PFSK-1 (cell line): ENCODE measurements at regions not wholly inside any gene's neighbourhood (a gene's known extent, or its start where the extent isn't known, plus 50 kb on each side); places are given as distances from the start of the nearest gene placed in this dataset.

Experiments used
- POLR2AphosphoS5 ChIP-seq: IDR thresholded peaks from 2 replicates; pipeline ENCODE4 v1.6.1; 2012; ENCODE audit warnings: low read depth, mild to moderate bottlenecking, control low read depth, low read length, moderate library complexity
- TAF1 ChIP-seq: IDR thresholded peaks from 2 replicates; pipeline ENCODE4 v1.6.1; 2012; ENCODE audit warnings: low read length, control low read depth, borderline replicate concordance; ENCODE audit not compliant: insufficient read depth
- TF ChIP-seq, protein P1 (sequence below), 2 experiments: IDR thresholded peaks; 2 replicates each; pipeline versions ENCODE4 v1.6.1 to v1.8.0; 2011 to 2012; ENCODE audit warnings: low read depth in 2 of 2, low read length in 2 of 2, control low read depth in 1 of 2, inconsistent platforms in 1 of 2, mild to moderate bottlenecking in 1 of 2, moderate library complexity in 1 of 2; ENCODE audit not compliant: insufficient read depth in 1 of 2

GRCh38 chr20:47886454-47887041 is 101.3 kb upstream of the SULF2 start:
- TF ChIP-seq TAF1 (no peak), POLR2AphosphoS5 (no peak)
- TF ChIP-seq, protein P1, sequence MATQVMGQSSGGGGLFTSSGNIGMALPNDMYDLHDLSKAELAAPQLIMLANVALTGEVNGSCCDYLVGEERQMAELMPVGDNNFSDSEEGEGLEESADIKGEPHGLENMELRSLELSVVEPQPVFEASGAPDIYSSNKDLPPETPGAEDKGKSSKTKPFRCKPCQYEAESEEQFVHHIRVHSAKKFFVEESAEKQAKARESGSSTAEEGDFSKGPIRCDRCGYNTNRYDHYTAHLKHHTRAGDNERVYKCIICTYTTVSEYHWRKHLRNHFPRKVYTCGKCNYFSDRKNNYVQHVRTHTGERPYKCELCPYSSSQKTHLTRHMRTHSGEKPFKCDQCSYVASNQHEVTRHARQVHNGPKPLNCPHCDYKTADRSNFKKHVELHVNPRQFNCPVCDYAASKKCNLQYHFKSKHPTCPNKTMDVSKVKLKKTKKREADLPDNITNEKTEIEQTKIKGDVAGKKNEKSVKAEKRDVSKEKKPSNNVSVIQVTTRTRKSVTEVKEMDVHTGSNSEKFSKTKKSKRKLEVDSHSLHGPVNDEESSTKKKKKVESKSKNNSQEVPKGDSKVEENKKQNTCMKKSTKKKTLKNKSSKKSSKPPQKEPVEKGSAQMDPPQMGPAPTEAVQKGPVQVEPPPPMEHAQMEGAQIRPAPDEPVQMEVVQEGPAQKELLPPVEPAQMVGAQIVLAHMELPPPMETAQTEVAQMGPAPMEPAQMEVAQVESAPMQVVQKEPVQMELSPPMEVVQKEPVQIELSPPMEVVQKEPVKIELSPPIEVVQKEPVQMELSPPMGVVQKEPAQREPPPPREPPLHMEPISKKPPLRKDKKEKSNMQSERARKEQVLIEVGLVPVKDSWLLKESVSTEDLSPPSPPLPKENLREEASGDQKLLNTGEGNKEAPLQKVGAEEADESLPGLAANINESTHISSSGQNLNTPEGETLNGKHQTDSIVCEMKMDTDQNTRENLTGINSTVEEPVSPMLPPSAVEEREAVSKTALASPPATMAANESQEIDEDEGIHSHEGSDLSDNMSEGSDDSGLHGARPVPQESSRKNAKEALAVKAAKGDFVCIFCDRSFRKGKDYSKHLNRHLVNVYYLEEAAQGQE (IDR thresholded peaks at IDR 0.05; ENCODE audit: insufficient read depth in 1 of 2, low read depth in 2 of 2, low read length in 2 of 2) = no peak
